BE2C (cell line): ENCODE measurements at regions not wholly inside any gene's neighbourhood (a gene's known extent, or its start where the extent isn't known, plus 50 kb on each side); places are given as distances from the start of the nearest gene placed in this dataset.

ENCODE experiments used
- DNase-seq: peaks from one replicate; pipeline ENCODE4 v3.0.0-alpha.2; 2020
- H3K27me3 ChIP-seq: fragments of 250-450 bp; sonication (Bioruptor Pico); 2 replicates; pipeline ENCODE4 v1.5.1; 2020; ENCODE audit warnings: mild to moderate bottlenecking
- H3K36me3 ChIP-seq: fragments of 250-450 bp; sonication (Bioruptor Pico); 2 replicates; pipeline ENCODE4 v1.5.1; 2020; ENCODE audit warnings: mild to moderate bottlenecking
- H3K4me1 ChIP-seq: fragments of 250-450 bp; sonication (Bioruptor Pico); 2 replicates; pipeline ENCODE4 v1.5.1; 2020
- H3K4me3 ChIP-seq: 2 replicates; pipeline ENCODE4 v1.5.1; 2011; ENCODE audit warnings: low read depth, low read length
- H3K9me3 ChIP-seq: fragments of 250-450 bp; sonication (Bioruptor Pico); 2 replicates; pipeline ENCODE4 v1.5.1; 2020
- CTCF ChIP-seq: IDR thresholded peaks from 2 replicates; pipeline ENCODE4 v1.5.1; 2012; ENCODE audit warnings: mild to moderate bottlenecking, low read depth, low read length

DNA sequence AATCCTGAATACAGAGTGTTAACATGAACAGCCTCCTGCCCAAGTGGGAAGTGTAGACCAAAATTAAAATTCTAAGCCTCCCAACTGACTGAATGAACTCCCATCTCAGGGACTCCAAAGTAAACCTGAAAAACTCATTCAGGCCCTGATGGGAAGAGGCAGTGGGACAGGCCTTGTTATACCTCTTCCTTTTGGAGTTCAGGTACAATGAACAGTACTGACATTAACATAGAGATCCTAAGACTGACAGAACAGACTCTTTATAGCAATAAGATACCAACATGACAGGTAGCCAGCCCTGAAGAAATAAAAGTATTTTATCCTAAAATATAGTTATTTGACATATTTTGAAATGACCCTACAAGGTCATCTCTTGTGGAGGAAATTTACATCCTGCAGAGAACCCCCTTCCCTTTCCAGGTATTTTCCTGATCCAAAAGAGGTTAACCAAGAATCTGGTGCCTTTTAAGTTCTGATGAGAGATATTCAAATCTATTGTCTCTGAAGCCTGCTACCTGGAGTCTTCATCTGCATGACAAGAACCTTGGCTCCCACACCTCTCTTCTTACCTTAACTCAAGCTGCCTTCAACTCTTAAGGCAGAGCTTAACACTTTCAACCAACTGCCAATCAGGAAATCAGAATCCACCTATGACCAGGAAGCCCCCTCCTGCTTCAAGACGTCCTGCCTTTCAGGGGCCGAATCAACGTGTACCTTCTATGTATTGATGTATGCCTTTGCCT lies 103.3 kb upstream of the PFKP start:
- H3K4me1 ChIP-seq, result no peaks in the 10 kb centered on the region
- H3K4me3 ChIP-seq, result no peak overlapping the region
- no peak for DNase-seq
- no peaks in the 10 kb centered on the region for H3K36me3 ChIP-seq
- H3K27me3 ChIP-seq, result no peaks in the 10 kb centered on the region
- H3K9me3 ChIP-seq, result no peaks in the 10 kb centered on the region
- TF ChIP-seq CTCF, result no peak

DNA sequence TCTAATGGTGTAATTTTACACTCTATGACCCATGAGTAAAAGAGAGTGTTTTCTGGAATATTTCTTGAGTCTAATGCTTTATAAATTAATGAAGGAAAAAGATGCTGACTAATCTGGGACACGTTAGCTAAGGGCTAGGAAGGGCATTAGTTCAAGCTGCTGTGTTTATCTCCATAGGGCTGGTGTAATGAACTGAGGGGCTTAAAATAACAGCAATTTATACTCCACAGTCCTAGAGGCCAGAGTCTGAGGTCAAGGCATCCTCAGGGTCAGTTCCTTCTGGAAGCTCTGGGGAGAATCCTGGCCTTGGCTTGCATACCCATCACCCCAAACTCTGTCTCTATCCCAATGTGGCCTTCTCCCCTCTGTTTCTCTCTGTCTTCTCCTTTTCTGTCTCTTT lies 105.2 kb upstream of the PFKP start:
- H3K9me3 ChIP-seq, result no peaks in the 10 kb centered on the region
- TF ChIP-seq CTCF, result no peak
- no peaks in the 10 kb centered on the region for H3K27me3 ChIP-seq
- H3K36me3 ChIP-seq, result no peaks in the 10 kb centered on the region
- no peak for DNase-seq
- no peaks in the 10 kb centered on the region for H3K4me1 ChIP-seq
- no peak overlapping the region for H3K4me3 ChIP-seq

DNA sequence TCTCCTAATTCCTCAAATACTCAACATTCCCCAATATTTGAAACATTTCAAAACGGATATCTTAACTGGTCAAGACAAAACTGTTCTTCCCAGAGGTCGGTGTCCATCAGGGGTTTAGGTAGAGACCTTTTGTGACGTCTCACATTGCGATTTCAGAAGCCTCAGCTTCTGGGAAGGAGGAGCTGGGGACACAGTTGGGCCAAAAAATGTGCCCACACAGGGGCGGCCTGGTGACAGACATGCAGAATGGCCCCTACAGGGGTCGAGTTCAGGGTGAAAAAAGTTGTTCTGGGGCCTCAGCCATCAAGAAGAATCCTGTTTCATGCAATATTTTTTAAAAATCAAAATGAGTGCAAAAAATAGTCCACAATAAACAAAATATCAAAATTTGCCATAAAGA lies 108.7 kb upstream of the PFKP start:
- H3K27me3 ChIP-seq, result no peaks in the 10 kb centered on the region
- no peaks in the 10 kb centered on the region for H3K4me1 ChIP-seq
- H3K36me3 ChIP-seq, result no peaks in the 10 kb centered on the region
- H3K9me3 ChIP-seq, result no peaks in the 10 kb centered on the region
- no peak for TF ChIP-seq CTCF
- no peak overlapping the region for H3K4me3 ChIP-seq
- no peak for DNase-seq

- Histone ChIP-seq H3K4me3 (no peak overlapping the region), H3K9me3 (no peaks in the 10 kb centered on the region), H3K36me3 (no peaks in the 10 kb centered on the region), H3K27me3 (no peaks in the 10 kb centered on the region), H3K4me1 (no peaks in the 10 kb centered on the region)
- no peak for DNase-seq
- TF ChIP-seq CTCF, result no peak
Observed at GRCh38 chr10:2957785-2958184, 109.6 kb upstream of the PFKP start.

- DNase-seq, result no peak
- no peak for TF ChIP-seq CTCF
- Histone ChIP-seq H3K27me3 (no peaks in the 10 kb centered on the region), H3K36me3 (no peaks in the 10 kb centered on the region), H3K4me3 (no peak overlapping the region), H3K4me1 (no peaks in the 10 kb centered on the region), H3K9me3 (no peaks in the 10 kb centered on the region)
Observed at GRCh38 chr10:2955064-2955463, 112.3 kb upstream of the PFKP start.

DNA sequence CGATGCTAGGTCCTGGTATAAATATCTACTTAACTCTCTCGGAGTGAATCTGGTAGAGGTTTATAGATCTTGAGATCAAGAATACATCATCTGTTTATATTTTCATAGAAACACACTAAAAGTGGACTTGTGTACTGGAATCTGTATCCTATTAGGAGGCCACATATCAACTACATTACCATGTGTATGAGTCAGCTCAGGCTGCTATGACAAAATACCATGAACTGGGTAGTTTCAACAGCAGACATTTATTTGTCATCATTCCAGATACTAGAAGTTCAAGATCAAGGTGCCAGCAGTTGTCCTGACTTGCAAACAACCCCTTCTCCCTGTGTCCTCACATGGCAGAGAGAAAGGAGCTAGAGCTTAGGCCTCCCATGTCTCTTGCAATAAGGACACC lies 113.9 kb upstream of the PFKP start:
- TF ChIP-seq CTCF, result no peak
- Histone ChIP-seq H3K36me3 (no peaks in the 10 kb centered on the region), H3K4me3 (no peak overlapping the region), H3K9me3 (no peaks in the 10 kb centered on the region), H3K27me3 (no peaks in the 10 kb centered on the region), H3K4me1 (no peaks in the 10 kb centered on the region)
- DNase-seq, result no peak
